Fibroblast of skin of scalp (primary cell): ENCODE measurements at regions not wholly inside any gene's neighbourhood (a gene's known extent, or its start where the extent isn't known, plus 50 kb on each side); places are given as distances from the start of the nearest gene placed in this dataset.

ENCODE experiments used
- DNase-seq: peaks from one replicate; pipeline ENCODE4 v3.0.0-alpha.2; 2013

- DNase-seq: no peak
These were observed 1972.1 kb downstream of the MAT2B start for GRCh38 chr5:165477546-165477945.

DNA sequence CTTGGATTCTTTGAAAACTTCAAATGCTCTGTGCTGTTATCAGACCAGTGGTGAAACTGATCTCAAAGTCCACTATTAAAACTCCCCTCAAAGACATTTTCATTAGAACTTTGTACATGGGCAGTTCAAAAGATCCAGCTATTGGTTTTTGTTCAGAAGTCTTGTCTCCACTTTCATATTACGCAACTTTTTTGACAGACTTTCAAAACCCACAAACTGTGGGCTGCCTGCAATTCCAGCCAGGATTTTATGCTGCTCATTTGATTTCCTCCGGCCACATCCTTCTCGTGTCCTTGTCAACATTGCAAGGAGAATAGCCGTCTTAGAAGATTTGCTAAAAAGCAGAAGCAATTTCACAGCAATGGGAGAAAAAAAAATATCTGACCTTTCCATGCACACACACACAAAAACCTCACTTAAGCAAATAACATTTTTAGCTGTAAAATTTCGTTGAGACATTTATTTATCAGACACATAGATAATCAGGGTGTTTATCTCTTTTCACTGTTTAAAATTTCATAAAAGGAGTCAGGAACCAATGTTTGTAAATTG is 1990.5 kb downstream of the MAT2B start:
- DNase-seq: no peak

DNA sequence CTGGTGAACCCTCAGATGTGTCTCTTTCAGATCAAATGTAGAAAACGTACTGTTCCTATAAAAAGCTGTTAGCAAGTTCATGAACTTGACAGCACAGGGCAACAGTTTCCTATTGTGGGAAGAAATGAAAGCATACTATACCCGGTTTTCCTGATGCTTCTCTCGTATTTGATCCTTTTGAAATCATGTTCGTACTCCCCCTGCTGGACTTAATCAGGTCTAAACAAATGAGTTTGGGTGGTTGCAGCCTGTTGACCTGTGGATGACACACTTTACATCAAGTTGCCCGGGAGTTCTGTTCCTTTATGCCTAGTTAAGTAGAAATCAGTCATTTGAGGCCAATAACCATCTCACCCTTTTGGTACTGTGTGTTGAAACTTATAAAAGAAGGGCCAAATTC is 1992.3 kb downstream of the MAT2B start:
- no peak for DNase-seq

GRCh38 chr5:165502893-165503691 is 1997.7 kb downstream of the MAT2B start:
- no peak for DNase-seq

- no peak for DNase-seq
These were observed 1999.3 kb downstream of the MAT2B start for GRCh38 chr5:165504674-165505073.

DNA sequence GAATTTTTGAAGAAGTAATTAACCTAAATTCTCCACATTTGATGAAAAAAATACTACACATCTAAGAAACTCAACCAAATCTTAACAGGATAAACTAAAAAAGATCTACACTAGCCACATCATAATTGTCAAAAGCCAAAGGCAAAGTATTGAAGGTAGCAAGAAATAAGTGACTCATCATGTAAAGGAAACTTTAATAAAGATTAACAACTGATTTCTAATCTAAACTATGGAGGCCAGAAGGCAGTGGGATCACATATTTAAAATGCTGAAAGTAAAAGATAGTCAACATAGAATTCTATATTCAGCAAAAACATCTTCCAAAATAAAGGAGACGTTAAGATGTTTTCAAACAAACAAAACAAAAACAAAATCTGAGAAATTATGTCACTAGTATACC is 2002.9 kb downstream of the MAT2B start:
- no peak for DNase-seq

DNA sequence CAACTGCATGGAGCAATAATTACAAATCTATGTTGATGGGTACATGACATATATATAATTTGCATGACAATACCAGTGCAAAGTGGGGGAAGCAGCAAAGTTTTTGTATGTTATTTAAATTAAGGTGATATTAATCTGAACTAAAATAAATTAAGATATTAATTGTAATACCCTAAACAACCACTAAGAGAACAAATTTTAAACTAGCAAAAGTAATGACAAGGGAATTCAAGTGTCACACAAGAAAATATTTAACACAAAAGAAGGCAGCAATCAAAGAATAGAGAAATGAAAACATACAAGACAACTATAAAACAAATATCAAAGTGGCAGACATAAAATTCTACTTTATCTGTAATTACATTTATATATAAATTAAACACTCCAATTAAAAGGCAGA is 2003.4 kb downstream of the MAT2B start:
- DNase-seq: no peak

- no peak for DNase-seq
These were observed 2016.6 kb downstream of the MAT2B start for GRCh38 chr5:165521816-165522610.

GRCh38 chr5:165525271-165525670 is 2019.9 kb downstream of the MAT2B start:
- peak; percentile 48 for DNase-seq

- no peak for DNase-seq
These were observed 2020.9 kb downstream of the MAT2B start for GRCh38 chr5:165526357-165526756.

DNA sequence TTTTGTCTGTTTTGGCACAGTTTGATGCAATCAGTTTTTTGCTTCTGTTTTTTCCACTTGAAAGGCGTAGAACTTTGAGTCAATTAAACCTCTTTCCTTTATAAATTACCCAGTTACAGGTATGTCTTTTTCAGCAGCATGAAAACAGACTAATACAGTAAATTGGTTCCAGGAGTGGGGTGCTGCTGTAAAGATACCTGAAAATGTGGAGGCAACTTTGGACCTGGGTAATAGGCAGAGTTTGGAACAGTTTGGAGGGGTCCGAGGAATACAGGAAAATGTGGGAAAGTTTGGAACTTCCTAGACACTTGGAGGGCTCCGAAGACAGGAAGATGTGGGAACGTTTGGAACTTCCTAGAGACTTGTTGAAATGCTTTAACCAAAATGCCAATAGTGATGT is 2022.2 kb downstream of the MAT2B start:
- no peak for DNase-seq

DNA sequence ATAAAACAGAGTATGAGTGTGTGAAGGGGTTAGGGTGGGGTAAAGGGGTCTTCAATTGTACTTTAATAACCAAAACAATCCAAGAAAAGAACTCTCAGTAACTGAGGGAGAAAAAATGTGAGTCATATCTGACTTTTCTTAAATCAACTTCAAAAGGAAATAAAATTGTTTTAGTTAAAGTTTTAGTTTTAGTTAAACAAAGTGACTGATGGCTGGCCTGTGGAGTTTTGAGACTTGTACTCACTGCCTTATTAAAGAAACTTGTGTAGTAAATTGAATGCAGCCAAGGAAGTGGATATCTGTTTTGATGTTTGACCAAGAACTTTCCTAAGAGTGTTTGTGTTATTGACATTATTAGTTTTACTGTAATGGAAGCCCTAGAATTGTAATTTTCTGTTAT is 2032.6 kb downstream of the MAT2B start:
- no peak for DNase-seq

- DNase-seq: no peak
These were observed 2054.2 kb downstream of the MAT2B start for GRCh38 chr5:165559645-165560044.

DNA sequence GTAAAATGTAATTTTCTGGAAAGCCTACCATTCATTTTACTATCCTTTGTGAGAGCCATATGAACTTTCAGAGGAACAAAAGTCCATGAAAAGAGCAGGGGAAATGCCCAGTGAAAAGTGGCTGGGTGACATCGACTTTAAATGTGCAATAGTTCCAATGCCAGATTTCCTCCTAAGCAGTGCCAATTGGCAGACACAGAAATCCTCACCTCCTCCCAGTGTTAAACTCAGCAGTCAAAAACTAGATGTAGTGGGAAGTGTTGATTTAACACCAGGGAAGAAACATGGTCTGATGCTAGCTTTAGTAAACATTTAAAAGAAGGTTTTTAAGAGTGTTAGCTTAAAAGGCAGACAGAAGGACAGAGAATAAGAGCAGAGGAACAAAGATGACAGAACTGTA is 2055.2 kb downstream of the MAT2B start:
- DNase-seq: no peak

DNA sequence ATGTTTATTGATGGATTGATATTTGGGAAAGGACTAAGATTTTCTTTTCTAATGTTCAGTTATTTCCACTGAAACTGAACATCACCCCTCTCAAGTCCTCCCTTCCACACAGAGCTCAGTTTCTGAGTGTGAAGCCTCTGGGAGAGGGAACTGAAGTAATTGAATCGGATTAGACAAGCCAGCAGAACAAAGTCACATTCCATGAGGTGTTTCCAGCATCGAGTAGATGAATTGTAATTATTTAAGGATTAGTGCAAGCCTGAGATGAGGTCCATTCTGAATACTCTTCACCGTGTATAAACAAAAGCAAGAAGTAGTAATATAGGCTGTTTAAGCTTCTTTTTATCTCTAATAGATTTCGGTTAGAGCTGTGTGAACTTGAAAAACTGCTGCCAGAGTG is 2060.5 kb downstream of the MAT2B start:
- DNase-seq: no peak

DNA sequence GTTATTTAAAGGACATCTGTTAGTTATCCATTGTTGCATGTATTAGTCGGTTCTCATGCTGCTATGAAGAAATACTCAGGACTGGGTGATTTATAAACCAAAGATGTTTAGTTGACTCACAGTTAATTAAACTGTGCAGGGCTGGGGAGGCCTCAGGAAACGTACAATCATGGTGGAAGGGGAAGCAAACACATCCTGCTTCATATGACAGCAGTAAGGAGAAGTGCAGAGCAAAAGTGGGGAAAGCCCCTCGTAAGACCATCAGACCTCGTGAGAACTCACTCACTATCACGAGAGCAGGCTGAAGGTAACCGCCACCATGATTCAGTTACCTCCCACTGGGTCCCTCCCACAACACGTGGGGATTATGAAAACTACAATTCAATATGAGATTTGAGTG is 2064.1 kb downstream of the MAT2B start:
- DNase-seq: no peak

DNA sequence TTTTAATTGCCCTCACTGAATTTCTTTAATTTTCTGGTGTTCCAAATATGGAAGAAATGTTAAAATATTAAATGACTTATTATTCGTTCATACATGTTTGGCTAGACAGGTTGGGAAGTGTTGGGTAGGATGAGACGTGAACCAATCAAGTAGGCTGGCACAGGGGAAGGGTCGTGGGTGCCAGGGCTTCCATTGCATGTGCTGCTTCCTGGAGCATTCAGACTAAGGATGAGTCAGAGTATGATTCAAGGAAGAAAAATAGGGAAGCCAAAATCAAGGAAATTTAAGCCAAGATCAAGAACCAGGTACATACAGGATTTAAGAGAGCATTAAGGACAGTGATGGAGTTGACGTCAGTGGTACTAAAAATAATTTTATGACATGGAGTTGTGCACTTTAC is 2068.0 kb downstream of the MAT2B start:
- no peak for DNase-seq

- DNase-seq: no peak
These were observed 2068.7 kb downstream of the MAT2B start for GRCh38 chr5:165574100-165574499.

- DNase-seq: no peak
These were observed 2071.4 kb downstream of the MAT2B start for GRCh38 chr5:165576678-165577275.

DNA sequence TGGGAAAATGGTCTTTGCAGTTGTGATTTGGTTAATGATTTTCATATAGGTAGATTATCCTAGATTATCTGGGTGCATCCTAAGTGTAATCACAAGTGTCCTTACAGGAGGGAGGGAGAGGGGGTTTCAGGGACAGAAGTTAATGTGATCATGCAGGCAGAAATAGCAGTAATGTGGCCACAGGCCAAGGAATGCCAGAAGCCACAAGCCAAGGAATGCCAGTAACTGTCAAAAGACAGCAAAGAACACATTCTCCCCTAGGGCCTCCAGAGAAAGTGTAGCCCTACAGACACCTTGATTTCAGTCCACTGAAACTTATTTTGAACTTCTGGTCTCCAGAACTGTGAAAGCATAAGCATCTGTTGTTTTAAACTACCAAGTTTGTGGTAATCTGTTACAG is 2074.5 kb downstream of the MAT2B start:
- no peak for DNase-seq

GRCh38 chr5:165594693-165595092 is 2089.3 kb downstream of the MAT2B start:
- DNase-seq: no peak

DNA sequence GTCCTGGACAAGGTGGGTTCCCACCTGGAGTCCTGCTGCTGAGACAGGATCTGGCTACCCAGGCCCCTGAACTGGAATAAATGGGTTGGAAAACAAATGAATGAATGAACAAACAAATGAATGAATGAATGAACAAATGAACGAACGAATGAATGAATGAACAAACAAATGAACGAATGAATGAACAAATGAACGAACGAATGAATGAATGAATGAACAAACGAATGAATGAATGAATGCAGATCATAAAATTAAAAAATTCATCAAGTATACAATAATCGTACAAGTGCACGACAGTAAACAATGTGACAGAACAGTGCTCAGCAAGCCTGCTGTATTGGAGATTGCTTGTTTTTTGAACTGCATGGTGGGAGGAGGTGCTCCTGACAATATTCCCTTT is 2097.1 kb downstream of the MAT2B start:
- no peak for DNase-seq

DNA sequence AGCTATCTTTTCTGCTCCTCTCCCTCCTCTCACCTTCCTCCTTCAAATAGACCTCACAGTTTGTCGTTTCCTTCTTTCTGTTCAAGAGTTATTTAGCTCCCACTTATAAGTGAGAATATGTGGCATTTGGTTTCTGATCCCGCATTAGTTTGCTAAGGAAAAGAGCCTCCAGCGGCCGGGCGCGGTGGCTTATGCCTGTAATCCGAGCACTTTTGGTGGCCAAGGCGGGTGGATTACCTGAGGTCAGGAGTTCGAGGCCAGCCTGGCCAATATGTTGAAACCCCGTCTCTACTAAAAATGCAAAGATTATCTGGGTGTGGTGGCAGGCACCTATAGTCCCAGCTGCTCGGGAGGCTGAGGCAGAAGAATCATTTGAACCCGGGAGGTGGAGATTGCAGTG is 2101.6 kb downstream of the MAT2B start:
- DNase-seq: no peak
